ENCODE measurements at regions not wholly inside any gene's neighbourhood (a gene's known extent, or its start where the extent isn't known, plus 50 kb on each side); places are given as distances from the start of the nearest gene placed in this dataset.

GRCh38 chr6:14776307-14776706 is 469.6 kb upstream of the JARID2 start:
- no peak for TF ChIP-seq SMC3 (IDR thresholded peaks at IDR 0.05; ENCODE audit: low read depth, low read length)
- no peak for TF ChIP-seq FOXM1 (IDR thresholded peaks at IDR 0.05; ENCODE audit: low read depth)
- TF ChIP-seq CTCF (IDR thresholded peaks at IDR 0.05): no peak
- no peak for TF ChIP-seq JUND (IDR thresholded peaks at IDR 0.05)
- no peak for TF ChIP-seq POLR2AphosphoS5 (IDR thresholded peaks at IDR 0.05; ENCODE audit: low read depth, low read length)
- TF ChIP-seq TAF1 (IDR thresholded peaks at IDR 0.05; ENCODE audit: borderline replicate concordance, low read depth, low read length): no peak
- no peak for TF ChIP-seq RCOR1 (IDR thresholded peaks at IDR 0.05; ENCODE audit: low read length)
- TF ChIP-seq EP300 (IDR thresholded peaks at IDR 0.05; ENCODE audit: borderline replicate concordance in 1 of 2, low read depth in 1 of 2, low read length in 1 of 2): no peak
- TF ChIP-seq NFIC (IDR thresholded peaks at IDR 0.05; ENCODE audit: borderline replicate concordance): no peak
- no peak for TF ChIP-seq GABPA (IDR thresholded peaks at IDR 0.05; ENCODE audit: low read depth)
- no peak for TF ChIP-seq REST (IDR thresholded peaks at IDR 0.05; ENCODE audit: low read depth, low read length)
- TF ChIP-seq YY1 (IDR thresholded peaks at IDR 0.05; ENCODE audit: low read depth): no peak
- no peak for TF ChIP-seq NRF1 (IDR thresholded peaks at IDR 0.05; ENCODE audit: low read depth, low read length)

All from SK-N-SH (cell line).